ENCODE measurements at regions not wholly inside any gene's neighbourhood (a gene's known extent, or its start where the extent isn't known, plus 50 kb on each side); places are given as distances from the start of the nearest gene placed in this dataset.
"Not testable (repeated sequence)": the region's sequence is repeated elsewhere in the genome, so short reads cannot be mapped to it uniquely, and the experiment has no call there.

DNA sequence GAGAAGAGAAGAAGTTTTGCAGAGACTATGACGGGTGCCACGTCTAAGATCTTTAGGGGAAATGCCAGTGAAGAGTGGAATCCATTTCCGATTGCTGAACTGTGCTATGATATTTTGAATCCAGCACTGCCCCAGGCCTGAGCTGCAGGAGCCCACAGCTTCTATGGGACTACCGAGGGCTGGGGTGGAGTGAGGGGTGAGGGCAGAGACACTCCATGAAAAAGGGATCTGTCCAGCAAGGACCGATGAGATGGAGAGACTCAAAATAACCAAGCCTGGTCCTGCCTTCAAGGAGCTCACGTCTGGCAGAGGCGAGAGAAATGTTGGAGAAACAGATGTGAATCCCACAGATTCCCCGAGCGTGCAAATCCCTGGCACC lies 79.8 kb upstream of the MEF2A start:
- DNase-seq = no peak

DNA sequence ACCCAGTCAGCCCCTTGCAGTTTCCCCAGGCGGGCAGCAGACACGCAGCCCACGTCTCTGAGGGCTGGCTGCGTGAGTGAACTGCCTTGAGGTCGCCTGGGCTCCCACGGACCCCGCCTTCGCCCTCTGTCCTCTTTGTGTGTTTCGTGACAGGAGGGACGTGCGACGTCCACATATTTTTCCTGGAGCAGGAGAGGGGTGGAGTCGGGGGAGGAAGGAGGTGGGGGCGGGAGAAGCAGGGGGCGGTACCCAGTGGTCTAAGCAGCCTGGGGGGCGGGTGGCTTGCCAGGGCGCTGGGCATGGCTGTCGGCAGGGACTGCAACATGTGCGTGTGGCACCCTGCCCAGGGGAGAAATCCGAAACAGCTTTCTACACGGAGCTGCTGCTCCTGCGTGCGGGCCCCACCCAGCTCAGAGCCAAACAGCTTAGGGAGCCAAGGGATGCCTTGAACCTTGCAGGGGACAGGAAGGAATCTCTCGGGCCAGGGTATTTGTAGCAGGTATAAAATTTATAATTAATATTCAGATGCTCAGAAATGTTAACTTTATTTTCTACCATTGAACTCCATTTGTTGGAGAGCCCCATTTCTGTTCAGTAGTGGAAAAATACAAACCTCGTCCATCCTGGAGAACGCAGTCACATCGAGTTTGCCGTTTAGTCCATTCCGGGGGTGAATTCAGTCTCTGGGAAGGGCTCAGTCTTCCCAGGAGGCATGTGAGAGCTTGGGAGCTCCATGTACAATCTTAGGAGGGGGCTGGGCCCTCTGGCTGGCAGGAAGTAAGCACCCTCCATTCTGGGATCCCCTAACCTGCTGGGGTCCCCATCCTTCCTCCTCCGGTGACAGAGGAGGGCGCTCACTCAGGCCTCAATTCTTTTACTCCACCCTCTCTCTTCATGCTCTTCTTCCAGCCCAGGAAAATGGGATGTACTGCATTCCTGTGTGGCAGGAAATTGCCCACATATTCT lies 79.1 kb upstream of the MEF2A start:
- no peak for DNase-seq

DNA sequence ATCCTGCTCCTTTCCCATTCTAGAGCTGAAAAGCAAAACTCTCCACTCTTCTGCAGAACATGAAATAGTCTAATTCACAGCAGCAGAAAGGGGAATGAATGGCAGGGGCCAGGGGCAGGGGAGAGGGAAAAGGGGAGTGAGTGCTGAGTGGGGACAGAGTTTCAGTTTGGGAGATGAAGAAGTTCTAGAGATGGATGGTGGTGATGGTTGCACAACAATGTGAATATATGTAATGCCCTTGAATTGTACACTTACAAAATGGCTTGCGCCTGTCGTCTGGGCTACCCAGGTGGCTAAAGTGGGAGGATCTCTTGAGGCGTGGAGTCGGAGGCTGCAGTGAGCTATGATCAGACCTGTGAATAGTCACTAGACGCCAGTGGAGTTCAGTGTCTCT lies 78.5 kb upstream of the MEF2A start:
- DNase-seq = no peak

DNA sequence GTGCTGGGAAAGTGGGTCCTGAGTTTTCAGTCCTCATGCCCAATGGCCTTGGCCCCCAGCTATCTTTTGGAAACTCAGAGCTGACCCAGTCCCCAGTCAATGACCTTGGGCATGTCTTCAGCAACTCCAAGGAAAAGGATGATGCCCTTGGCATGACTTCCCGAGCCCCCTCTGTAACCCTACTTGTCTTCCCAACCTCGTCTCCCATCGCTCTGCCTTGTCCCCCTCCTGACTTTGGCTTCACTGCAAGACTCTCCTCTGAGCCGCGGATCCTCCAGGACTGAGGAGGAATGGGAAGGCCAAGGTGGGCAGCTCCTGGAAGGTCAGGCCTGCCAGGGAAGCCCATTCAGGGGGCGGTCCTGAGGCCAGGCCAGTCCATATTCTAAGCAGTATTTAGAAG lies 73.5 kb upstream of the MEF2A start:
- DNase-seq = no peak

DNA sequence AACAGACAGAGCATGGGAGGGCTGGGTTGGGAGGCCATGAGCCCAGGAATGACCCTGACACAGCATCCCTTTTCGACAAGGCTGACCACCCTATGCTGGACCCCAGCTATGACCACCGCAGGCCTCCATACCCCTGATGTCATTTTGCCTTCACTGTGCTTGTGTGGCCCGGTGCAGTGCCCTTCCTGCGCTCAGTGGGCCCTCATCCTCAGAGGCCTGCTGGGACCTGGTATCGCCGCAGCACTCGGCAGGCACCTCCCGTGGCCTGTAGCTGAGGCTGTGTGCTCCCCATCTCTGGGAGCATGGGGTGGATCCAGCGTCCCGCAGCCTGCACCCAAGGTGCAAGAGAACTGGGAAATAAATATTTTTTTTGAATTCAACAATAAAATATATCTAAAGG lies 73.1 kb upstream of the MEF2A start:
- DNase-seq = no peak

DNA sequence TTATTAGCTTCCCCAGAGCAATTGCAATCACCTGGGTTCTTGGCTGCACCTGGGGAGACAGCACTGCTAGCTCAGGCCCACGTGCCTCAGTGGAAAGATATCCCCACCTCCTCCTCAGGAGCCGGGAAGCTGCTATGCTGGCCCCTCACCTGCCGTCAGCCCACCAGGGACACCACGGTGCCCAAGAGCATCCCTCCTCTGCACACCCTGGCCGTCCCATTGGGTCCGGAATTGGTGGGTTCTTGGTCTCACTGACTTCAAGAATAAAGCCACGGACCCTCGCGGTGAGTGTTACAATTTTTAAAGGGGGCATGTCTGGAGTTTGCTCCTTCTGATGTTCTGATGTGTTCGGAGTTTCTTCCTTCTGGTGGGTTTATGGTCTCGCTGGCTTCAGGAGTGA lies 72.3 kb upstream of the MEF2A start:
- DNase-seq = no peak

DNA sequence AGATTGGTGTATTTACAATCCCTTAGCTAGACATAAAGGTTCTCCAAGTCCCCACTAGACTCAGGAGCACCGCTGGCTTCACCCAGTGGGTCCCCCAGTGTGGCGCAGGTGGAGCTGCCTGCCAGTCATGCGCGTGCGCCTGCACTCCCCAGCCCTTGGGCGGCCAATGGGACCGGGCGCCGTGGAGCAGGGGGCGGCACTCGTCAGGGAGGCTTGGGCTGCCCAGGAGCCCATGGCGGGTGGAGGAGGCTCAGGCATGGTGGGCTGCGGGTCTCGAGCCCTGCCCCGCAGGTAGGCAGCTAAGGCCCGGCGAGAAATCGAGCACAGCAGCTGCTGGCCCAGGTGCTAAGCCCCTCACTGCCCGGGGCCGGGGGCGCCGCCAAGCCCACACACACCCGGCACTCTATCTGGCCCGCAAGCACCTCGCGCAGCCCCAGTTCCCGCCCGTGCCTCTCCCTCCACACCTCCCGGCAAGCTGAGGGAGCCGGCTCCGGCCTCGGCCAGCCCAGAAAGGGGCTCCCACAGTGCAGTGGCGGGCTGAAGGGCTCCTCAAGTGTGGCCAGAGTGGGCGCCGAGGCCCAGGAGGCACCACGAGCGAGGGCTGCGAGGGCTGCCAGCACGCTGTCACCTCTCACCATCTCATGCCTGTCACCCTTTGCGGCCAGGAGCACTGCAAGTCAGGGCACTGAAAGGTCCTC lies 71.1 kb upstream of the MEF2A start:
- not testable (repeated sequence) for DNase-seq

DNA sequence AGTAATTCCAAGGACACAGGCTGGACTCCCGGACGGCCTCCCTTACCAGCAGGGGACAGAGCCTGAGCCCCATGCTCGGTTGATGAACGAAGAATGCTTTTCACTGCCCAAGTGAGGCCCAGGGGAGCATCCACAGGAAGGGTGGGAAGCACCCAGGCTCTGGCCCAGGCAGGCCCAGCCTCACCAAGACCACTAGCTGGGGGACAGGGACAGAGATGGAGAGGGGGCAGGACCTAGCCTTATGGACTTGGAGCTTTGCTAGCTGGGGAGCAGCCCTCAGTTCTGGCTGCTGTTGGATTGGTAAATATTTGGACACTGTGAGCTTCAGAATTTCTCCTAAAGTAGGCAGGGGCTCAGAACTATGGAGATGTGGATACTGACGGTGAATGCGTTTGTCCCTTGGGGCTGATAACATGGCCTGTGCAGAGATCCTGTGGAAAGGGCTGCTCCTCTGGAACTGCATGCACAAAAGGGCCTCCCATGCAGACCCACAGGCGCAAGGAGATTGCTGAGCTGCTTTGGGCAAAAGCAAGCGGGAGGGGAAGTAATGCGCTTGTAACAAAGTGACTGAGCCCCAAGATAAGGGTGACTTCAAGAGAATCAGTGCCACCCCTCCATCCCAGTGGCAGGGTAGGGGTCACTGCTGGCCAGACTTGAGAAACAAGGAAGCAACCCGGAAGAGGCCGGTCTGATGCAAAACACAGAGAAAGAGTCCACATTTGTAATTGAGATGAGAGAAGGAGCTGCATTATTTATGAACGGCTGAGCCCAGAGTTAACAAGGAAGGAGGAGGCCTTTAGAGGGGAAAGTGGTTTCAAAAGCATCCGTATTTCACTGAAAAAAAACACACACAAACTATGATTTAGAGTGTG lies 70.1 kb upstream of the MEF2A start:
- DNase-seq = peak in 1 of 5 experiments; percentile 63

DNA sequence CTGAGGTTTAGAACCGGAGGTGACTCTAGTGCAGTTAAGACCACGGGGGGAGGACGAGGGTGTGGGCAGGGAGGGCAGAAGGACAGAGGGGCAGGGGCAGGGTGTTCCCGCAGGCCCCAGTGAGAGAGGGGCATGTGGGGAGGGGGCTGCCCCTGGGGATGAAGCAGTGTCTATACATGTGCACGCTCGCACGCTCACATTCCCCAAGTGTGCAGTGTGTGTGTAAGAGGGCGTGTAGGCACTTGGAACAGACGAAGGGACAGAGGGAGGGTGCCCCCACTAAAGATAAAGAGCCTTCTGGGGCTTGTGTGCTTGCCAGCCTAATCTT lies 69.5 kb upstream of the MEF2A start:
- DNase-seq = no peak

DNA sequence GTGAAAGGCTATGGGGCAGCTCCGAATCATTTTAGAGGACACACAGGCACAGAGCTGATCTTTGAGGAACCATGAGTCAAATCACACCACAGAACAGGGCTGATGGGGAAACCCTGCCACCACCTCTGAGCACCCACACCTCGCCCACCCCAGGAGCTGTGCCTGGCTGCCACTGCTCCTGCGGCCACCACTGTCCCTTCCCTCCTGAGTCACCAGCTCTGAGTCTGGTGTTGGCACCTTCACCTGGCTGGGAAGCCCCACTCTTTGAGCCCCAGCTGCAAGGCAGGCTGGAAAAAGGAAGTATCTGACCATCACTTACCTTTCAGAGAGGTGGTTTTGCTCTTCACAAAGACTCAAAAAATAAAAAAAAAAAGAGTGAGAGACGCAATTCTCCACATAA lies 63.6 kb upstream of the MEF2A start:
- peak in 1 of 5 experiments; percentile 72 for DNase-seq

DNA sequence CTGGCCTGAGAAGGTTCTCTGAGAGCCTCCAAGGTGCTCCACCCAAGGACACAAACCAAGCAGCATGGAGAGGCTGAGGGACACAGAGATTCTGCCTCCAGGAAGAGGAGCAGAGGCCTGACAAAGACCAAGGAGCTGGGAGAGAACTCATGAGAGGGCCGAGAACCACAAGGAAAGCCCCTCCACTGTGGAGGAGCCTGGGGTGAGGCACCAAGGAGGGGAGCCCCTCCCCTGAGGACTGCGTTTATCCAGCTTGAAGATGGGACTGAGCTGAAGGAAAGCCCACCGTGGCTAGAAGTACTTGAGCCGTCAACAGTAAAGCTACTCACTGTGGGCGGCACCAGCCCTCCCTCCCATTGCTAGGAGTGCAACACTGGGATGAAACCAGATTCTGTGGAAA lies 63.1 kb upstream of the MEF2A start:
- DNase-seq = no peak

DNA sequence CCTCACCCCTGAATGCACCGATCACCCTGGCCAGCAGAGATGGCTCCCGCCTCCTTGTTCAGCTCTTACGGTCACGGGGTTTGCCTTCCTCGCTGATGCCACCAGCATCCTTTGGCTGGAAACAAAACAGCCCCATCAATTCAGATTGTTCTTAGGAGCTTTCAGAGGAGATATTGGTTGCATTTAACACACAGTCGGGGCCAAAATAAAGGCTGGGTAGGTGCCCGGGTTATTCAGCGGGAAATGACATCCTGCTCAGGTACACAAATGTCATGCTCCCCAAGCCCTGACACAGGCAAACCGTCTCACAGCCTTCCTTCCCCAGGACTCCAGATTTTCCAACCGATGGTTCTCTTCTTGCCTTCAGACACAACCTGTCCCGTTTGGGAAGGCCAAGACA lies 62.4 kb upstream of the MEF2A start:
- DNase-seq = no peak

DNA sequence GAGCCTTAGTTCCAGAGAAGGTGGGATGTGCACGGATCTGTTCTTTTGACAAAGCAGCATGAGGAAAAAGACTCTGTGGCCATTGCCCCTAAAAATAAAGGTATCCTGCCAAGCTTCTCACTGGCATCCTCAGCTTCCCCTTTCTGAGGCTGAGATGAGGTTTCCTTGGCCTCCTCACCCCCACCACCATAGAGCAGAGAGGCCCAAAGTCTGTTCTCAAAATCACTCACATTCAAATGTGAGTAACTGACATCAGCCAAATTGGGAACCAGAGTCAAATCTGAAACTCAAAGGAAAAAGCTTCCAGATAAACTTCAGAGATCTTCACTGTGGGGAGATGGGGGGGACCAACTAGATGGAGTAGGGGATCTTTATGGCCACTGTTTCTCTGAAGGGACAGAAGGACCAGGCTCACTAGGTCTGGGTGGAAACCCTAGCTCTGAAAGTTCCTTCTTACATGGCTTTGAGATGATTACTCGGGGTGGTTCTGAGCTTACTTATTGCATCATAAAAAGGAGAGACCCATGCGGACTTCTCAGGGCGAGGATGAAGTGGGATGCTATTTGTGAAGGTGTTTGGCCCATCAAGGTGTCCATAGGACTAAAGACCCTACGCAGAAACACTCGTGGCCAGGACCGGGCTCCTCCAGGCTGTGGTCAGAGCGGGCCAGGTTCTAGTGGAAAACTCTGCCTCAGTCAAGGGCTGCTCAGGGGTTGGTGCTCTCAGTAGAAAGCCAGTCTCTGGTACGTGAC lies 61.5 kb upstream of the MEF2A start:
- DNase-seq = peak in 1 of 5 experiments; percentile 77

DNA sequence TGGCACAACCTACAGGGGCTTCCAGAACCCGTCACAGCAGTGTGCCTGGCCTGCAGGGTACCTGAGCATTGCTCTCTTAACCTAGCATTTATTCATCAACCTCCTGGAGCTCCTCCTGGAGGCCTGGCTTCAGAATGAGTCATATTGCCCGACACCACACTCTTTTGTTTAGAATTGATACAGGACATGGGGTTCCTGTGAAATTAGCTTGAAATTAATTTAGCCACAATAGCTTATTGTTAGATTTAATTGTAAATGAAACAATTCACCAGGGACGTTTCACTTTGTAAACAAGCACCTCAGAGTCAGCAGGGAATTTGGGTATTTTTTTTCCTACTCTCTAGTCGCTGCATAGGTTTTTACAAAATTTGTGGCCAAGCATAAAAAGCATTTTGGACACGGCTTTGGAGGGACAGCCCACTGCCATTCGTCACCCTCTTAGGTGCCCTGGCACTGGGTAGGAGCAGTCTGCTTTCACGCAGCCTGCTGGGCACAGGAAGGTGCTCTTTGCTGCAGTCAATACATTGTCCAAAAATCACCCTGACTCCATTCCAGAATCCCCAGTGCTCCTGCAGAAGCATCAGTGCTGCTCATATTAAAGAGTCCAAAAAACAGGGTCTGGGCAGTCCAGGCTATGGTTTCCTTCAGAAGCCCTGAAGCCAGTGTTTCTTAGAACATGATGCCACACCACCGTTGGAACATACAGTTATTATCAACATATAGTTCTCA lies 60.8 kb upstream of the MEF2A start:
- DNase-seq = peak in 1 of 5 experiments; percentile 86

DNA sequence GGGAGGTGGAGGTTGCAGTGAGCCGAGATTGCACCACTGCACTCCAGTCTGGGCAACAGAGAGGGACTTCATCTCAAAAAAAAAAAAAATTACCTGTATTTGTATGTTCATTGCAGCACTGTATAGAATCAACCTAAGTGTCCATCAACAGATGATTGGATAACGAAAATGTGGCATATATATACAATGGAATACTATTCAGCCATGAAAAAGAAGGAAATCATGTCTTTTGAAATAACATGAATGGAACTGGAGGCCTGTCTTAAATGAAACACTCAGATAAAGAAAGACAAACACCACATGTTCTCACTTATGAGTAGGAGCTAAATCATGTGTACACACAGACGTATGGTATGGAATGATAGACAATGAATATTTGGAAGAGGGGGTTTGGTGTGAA lies 59.4 kb upstream of the MEF2A start:
- DNase-seq = no peak

DNA sequence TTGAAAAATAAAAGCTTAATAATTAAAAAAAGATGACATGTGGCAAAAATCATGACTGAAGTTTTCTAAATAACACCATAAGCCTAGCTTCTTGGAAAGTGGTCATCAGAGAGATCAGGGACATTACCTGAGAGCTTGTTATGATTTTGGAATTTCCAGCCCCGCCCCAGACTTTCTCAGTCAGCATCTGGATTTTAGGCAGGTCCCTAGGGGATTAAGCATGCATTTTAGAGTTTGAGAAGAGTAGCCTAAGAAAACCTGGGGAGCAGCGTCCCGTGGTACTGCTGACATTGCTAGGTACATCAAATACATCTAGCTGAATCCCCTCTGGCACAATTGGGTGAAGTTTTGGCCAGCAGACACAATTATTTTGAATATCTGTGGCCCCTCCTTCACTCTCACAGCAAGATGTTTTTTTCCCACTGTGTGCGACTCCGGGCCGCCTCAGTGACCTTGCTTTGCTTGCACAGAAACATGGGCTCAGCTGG lies 58.7 kb upstream of the MEF2A start:
- DNase-seq = no peak

DNA sequence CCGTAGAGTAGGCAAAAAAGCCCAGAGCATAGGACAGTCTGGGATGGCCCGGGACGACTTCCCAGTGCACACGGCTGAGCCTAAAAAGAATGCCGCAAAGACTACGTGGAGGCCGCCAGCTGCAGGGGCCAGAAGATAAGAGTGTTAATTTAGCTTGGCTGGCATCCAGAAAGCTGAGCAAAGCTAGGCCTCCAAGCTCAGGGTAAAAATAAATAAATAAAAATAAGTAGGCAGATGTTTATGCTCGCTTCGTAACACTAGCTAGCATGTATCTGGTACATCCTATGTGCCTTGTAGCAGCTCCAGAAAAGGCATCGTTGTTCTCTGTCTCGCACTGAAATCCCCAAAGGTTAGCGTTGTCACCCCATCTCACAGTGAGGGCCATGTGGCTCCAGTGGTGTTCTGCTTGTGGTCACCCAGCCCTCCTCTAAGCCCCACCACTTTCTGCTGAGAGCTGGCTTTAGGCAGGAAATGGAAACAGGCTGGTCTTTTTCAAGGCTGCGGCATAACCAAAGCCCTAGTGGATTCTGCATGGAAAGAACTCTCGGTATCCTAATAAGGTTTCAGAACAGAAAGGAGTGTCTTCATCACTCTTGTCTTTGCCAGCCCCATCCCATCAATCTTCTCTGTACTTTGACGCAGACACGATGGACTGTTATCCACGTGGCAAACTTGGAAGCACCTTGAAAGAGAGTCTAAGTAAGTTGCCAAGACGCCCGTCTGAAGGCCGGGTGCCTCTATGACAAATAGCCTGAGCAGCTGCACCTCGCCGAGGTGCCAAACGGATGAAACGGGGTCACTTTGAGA lies 58.1 kb upstream of the MEF2A start:
- peak in 1 of 5 experiments; percentile 51 for DNase-seq

DNA sequence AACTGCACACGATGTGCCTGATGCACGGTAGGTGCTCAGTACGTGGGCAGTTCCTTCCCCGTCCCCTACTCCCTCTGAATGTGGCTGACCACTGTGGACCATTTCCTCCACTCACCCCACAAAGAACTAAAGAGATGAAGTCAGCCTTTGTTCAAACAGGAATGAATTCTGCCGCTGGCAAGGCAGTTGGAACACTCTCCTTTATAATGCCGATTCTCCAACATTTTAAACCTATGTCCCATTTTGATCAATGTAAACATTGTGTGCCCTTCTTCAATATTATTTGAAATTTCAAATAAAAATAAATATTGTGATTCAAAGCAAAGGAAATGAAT lies 57.5 kb upstream of the MEF2A start:
- DNase-seq = no peak

DNA sequence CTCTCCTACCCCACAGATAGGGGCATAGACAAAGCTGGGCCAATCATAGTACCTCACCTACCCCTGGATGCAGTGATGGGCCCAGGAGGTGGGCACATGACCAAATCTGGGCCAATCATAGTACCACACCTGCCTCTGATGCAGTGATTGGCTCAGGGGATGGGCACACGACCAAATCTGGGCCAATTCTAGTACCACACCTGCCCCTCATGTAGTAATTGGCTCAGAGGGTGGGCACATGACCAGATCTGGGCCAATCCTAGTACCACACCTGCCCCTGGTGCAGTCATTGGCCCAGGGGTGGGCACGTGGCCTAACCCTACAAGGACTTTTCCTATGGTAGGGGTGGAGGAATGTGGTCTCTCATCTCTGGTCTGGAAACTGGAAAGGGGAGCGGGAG lies 56.9 kb upstream of the MEF2A start:
- DNase-seq = no peak

DNA sequence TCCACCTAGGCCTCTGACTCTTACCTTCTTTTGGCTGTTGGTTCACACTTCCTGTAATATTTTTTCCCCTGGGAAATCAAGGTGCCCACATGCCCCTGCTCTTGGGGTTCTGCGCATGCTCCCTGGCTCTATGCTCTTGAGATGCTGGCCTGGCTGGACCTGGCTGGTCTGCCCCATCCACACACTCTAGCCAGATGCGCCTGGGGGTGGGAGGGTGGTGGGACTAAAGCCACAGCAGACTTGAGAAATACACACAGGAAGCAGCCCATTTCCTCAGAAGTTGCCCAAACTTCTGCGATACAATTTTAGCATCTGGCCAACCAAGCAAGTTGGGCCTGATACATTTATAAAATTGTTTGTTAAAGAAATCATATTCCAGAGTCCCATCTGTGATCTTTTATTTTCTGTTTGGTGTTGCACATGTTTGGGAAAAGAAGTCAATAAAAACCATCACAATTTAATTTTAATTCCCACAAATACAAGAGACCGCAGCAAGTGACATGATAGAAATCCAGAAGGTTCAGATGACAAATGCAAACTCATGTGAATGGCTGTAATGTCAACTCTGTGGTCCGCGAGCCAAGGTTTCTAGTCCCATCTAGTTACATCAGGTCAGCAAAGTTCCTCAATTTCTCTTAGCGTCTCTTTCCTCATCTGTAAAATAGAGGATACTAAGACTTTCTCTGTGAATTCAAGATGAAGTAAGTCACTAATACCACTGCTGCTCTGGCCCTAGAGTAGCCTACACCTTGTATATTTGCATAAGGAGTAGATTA lies 55.9 kb upstream of the MEF2A start:
- DNase-seq = peak in 1 of 5 experiments; percentile 54
